ENCODE measurements at regions not wholly inside any gene's neighbourhood (a gene's known extent, or its start where the extent isn't known, plus 50 kb on each side); places are given as distances from the start of the nearest gene placed in this dataset.

GRCh38 chr5:68708156-68708841 lies 385.5 kb upstream of the SLC30A5 start:
- no peak for TF ChIP-seq CTCF (conservative IDR thresholded peaks at IDR 0.05)
- no peak overlapping the region for H3K27ac ChIP-seq

- H3K27ac ChIP-seq, result no peak overlapping the region
- TF ChIP-seq CTCF (conservative IDR thresholded peaks at IDR 0.05), result no peak
Observed at GRCh38 chr5:68708842-68709170, 385.0 kb upstream of the SLC30A5 start.

- TF ChIP-seq CTCF (conservative IDR thresholded peaks at IDR 0.05), result no peak
- H3K27ac ChIP-seq, result no peak overlapping the region
Observed at GRCh38 chr5:68709239-68709638, 384.6 kb upstream of the SLC30A5 start.

DNA sequence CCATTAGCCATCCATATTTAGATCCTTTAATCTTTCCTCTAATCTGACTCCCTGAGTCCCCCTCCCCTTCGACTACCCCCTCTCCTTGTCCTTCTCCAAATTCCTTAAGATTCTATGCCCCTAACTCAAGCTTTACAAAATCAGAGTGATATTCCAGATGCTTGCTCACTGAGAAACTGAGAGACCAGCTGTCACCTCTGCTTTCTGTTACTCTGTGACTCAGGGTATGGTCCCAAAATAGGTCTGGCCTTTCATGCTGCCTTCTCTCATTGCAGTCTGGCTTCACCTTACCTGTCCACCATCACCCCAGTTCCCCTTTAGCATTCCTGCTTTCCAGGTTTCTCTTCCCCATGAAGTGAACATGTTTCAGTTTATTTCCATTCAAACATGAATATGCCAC lies 383.3 kb upstream of the SLC30A5 start:
- TF ChIP-seq CTCF (conservative IDR thresholded peaks at IDR 0.05), result no peak
- H3K27ac ChIP-seq, result no peak overlapping the region

DNA sequence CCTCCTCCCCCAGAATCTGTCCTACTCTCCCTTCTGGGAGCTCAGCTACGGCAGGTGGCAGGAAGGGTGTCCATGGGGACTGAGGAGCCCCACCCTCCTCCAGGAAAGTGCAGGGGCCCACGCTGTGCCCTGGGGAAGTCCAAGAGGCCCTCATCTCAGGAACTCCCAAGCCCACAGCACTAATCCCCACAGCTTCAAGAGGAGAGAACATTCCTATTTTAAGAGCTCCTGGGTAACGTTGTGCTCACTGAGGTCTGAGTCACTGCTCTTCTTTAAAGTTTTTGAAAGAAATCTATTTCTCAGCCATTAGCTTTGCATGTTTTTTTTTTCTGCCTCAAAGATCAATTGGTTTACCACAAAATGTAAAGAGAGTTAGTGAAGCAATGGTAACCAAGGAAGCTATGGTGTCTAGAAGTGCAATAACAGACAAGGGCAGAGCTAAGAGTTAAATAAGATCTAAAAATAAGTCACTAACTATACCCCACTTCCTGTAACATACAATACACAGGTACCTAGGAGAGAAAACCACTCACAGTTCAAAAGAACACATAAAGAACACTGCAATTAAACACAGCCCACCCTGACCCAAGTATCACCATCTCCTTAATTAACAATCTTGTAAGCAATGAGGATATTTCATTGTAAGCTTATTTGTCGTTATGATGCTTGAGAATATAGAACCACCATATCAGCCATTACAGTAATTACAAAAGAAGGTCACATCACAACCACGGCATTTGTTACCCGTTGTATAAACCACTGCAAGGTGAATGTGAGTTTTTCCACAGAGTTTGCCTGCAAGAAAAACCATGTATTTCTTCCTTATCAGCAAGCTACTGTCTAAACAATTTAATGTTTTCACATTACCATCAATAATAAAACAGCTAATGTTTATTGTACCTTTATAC lies 382.3 kb upstream of the SLC30A5 start:
- TF ChIP-seq CTCF (conservative IDR thresholded peaks at IDR 0.05), result no peak
- H3K27ac ChIP-seq, result no peak overlapping the region

DNA sequence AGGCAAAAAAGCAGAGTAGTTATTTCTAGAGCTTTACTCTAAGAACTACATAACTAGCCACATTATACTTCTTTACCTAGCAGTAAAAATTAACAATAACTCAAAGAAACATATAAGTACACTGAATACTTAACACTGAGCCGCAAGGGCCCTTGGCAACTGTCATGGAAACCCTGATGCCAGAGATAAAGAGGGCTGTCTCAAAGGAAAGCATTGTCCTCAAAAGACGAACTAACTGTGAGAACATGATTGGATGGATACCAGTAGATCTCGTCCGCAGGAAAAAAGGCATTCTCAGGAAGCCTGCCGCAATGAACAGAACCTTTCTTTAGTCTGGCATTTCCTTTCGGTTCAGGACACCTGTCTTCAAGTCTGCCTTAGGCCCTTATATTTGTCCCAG lies 379.0 kb upstream of the SLC30A5 start:
- no peak for TF ChIP-seq CTCF (conservative IDR thresholded peaks at IDR 0.05)
- H3K27ac ChIP-seq, result no peak overlapping the region

- TF ChIP-seq CTCF (conservative IDR thresholded peaks at IDR 0.05), result no peak
Observed at GRCh38 chr5:68720884-68721610, 372.8 kb upstream of the SLC30A5 start.

More at GRCh38 chr5:68720884-68721610, 372.8 kb upstream of the SLC30A5 start:
- no peak overlapping the region for H3K27ac ChIP-seq
